Endothelial cell of umbilical vein (primary cell): ENCODE measurements at regions not wholly inside any gene's neighbourhood (a gene's known extent, or its start where the extent isn't known, plus 50 kb on each side); places are given as distances from the start of the nearest gene placed in this dataset.

Source experiments
- BruUV-seq: library from RNA; stranded (reverse); fragments of 400-500 nt; replicated peaks from 2 replicates; lab custom pipeline; 2021; lab: Mats Ljungman, UMichigan
- CTCF ChIA-PET: fragments of 300-600, 350-600 bp; sonication (Branson Sonifier 250); formaldehyde crosslinking; loops from one replicate; lab custom pipeline; 2021; ENCODE audit warnings: antibody characterized with exemption, inconsistent platforms; lab: Charles Lee
- POLR2A ChIA-PET: fragments of 300-600, 350-600 bp; sonication (Branson Sonifier 250); formaldehyde crosslinking; loops from one replicate; lab custom pipeline; 2021; ENCODE audit warnings: antibody characterized with exemption, inconsistent platforms; lab: Charles Lee
- DNase-seq: peaks from one replicate; pipeline ENCODE4 v3.0.0-alpha.2; 2011; ENCODE audit warnings: low read depth, low spot score
- FAIRE-seq: peaks from 2 replicates; lab custom pipeline; 2011; peaks lifted over from hg19 to GRCh38; lab: Jason Lieb, UNC
- H2AFZ ChIP-seq: 2 replicates; pipeline ENCODE4 v1.6.0; 2012; ENCODE audit warnings: low read depth, low read length, control low read depth, inconsistent platforms
- H3K27ac ChIP-seq: 2 replicates; pipeline ENCODE4 v1.5.1; 2011; ENCODE audit warnings: low read depth, mild to moderate bottlenecking, control low read depth, low read length, moderate library complexity; ENCODE audit not compliant: insufficient read depth
- H3K27me3 ChIP-seq, 2 experiments: 2 replicates each; pipeline versions ENCODE4 v1.6.0 to v1.6.1; 2011; ENCODE audit warnings: low read length in 2 of 2, mixed read lengths in 1 of 2; ENCODE audit not compliant: control insufficient read depth in 2 of 2, insufficient read depth in 2 of 2
- H3K36me3 ChIP-seq, 2 experiments: 2 replicates in 1 of 2; 3 replicates in 1 of 2; pipeline ENCODE4 v1.5.1; 2011; ENCODE audit warnings: low read length in 2 of 2, mild to moderate bottlenecking in 1 of 2, moderate library complexity in 1 of 2; ENCODE audit not compliant: control insufficient read depth in 2 of 2, insufficient read depth in 2 of 2; ENCODE audit errors: extremely low read depth in 1 of 2
- H3K4me1 ChIP-seq: 3 replicates; pipeline ENCODE4 v1.5.1; 2011; ENCODE audit warnings: mild to moderate bottlenecking, low read length; ENCODE audit not compliant: control insufficient read depth, insufficient read depth; ENCODE audit errors: extremely low read depth
- H3K4me2 ChIP-seq: 2 replicates; pipeline ENCODE4 v1.6.1; 2011; ENCODE audit warnings: low read length, control low read depth, mixed read lengths; ENCODE audit not compliant: insufficient read depth
- H3K4me3 ChIP-seq, 3 experiments: fragments of 200-600 bp in 1 of 3; sonication (generic), shearing (Covaris generic) in 1 of 3; replicated peaks in 1 of 3; 2 replicates each; pipeline ENCODE4 v1.5.1; 2011 to 2016; ENCODE audit warnings: control low read depth in 3 of 3, low read length in 3 of 3, mild to moderate bottlenecking in 2 of 3, inconsistent platforms in 1 of 3, low read depth in 1 of 3, moderate library complexity in 1 of 3; ENCODE audit not compliant: insufficient read depth in 1 of 3
- H3K79me2 ChIP-seq: 2 replicates; pipeline ENCODE4 v1.6.0; 2012; ENCODE audit warnings: low read length, inconsistent platforms; ENCODE audit not compliant: control insufficient read depth, insufficient read depth
- H3K9ac ChIP-seq: replicated peaks from 2 replicates; pipeline ENCODE3; 2011; ENCODE audit warnings: low read length, control low read depth; ENCODE audit not compliant: insufficient read depth; ENCODE audit errors: extremely low read depth
- H3K9me1 ChIP-seq: replicated peaks from 3 replicates; pipeline ENCODE4 v1.6.0; 2011; ENCODE audit warnings: mild to moderate bottlenecking, low read length; ENCODE audit not compliant: control insufficient read depth, insufficient read depth; ENCODE audit errors: extremely low read depth
- H3K9me3 ChIP-seq: replicated peaks from 2 replicates; pipeline ENCODE4 v1.5.1; 2012; ENCODE audit warnings: low read length, inconsistent platforms; ENCODE audit not compliant: control insufficient read depth, insufficient read depth
- H4K20me1 ChIP-seq: replicated peaks from 2 replicates; pipeline ENCODE3; 2011; ENCODE audit warnings: mild to moderate bottlenecking, low read length; ENCODE audit not compliant: control insufficient read depth, insufficient read depth; ENCODE audit errors: extremely low read depth
- CTCF ChIP-seq, 2 donors: IDR thresholded peaks; 1 replicate in 1 of 2; 2 replicates in 1 of 2; pipeline ENCODE4 v1.5.1; 2011; ENCODE audit warnings: low read length in 2 of 2, mild to moderate bottlenecking in 2 of 2, moderate library complexity in 2 of 2, control low read depth in 1 of 2, inconsistent platforms in 1 of 2, low read depth in 1 of 2; ENCODE audit not compliant: insufficient read depth in 1 of 2; ENCODE audit errors: extremely low read depth in 1 of 2
- EZH2 ChIP-seq: IDR thresholded peaks from 2 replicates; pipeline ENCODE4 v1.6.1; 2012; ENCODE audit warnings: borderline replicate concordance, low read depth, mild to moderate bottlenecking, moderate library complexity, low read length, inconsistent platforms; ENCODE audit not compliant: severe bottlenecking
- FOS ChIP-seq: IDR thresholded peaks from 2 replicates; pipeline ENCODE4 v1.6.1; 2011; ENCODE audit warnings: mild to moderate bottlenecking, low read length, moderate library complexity, borderline replicate concordance; ENCODE audit not compliant: insufficient read depth
- GATA2 ChIP-seq: IDR thresholded peaks from 2 replicates; pipeline ENCODE4 v1.7.0; 2011; ENCODE audit warnings: low read depth, mild to moderate bottlenecking, moderate library complexity, mixed read lengths, low read length; ENCODE audit not compliant: insufficient read length, insufficient read depth
- JUN ChIP-seq: IDR thresholded peaks from 2 replicates; pipeline ENCODE4 v1.6.1; 2011; ENCODE audit warnings: borderline replicate concordance, low read depth; ENCODE audit not compliant: insufficient read length, insufficient read depth
- MAX ChIP-seq: IDR thresholded peaks from 2 replicates; pipeline ENCODE4 v1.6.1; 2011; ENCODE audit not compliant: insufficient read depth, insufficient read length
- MYC ChIP-seq: IDR thresholded peaks from one replicate; pipeline ENCODE4 v1.6.1; 2011; ENCODE audit warnings: mild to moderate bottlenecking, low read depth, low read length
- POLR2A ChIP-seq: IDR thresholded peaks from 2 replicates; pipeline ENCODE4 v1.6.1; 2012; ENCODE audit warnings: low read depth, mild to moderate bottlenecking, control low read depth, low read length
- POLR2AphosphoS5 ChIP-seq: IDR thresholded peaks from 2 replicates; pipeline ENCODE4 v1.6.1; 2012; ENCODE audit warnings: low read depth, mild to moderate bottlenecking, control low read depth, low read length, moderate library complexity; ENCODE audit not compliant: insufficient read depth
- dilution Hi-C: fragments of 300-500 bp; cut with MboI; formaldehyde crosslinking; loops from one replicate; pipeline ENCODE4 v1.15.0; 2019; ENCODE audit warnings: low sequenced_read_pairs; ENCODE audit not compliant: extremely low pct_ligation_motif_present
- intact Hi-C: fragments of 100-400 bp; cut with micrococcal nuclease; formaldehyde crosslinking; loops from one replicate; pipeline ENCODE4 v1.10.0; 2022

GRCh38 chr2:21306235-21306634 is 182.5 kb downstream of the TDRD15 start:
- no peak overlapping the region for H2AFZ ChIP-seq
- H3K36me3 ChIP-seq: no peaks in the 10 kb centered on the region
- FAIRE-seq (no peak), DNase-seq (no peak)
- TF ChIP-seq FOS (no peak), MYC (no peak), EZH2 (no peak), POLR2A (no peak), POLR2AphosphoS5 (no peak), GATA2 (no peak), CTCF (IDR thresholded peaks at IDR 0.05; ENCODE audit: extremely low read depth in 1 of 2, insufficient read depth in 1 of 2, low read depth in 1 of 2, low read length in 2 of 2) (no peak), JUN (no peak), MAX (no peak)
- no peaks in the 10 kb centered on the region for H3K9me3 ChIP-seq
- no peaks in the 10 kb centered on the region for H4K20me1 ChIP-seq
- H3K27ac ChIP-seq: no peak overlapping the region
- no peaks in the 10 kb centered on the region for H3K79me2 ChIP-seq
- no peak overlapping the region for H3K4me2 ChIP-seq
- BruUV-seq: no TSS peak
- intact Hi-C loops: no loop called here
- POLR2A ChIA-PET: no interaction called here
- no peaks in the 10 kb centered on the region for H3K27me3 ChIP-seq
- H3K4me1 ChIP-seq: no peaks in the 10 kb centered on the region
- dilution Hi-C loops: no loop called here
- CTCF ChIA-PET: no interaction called here
- no peak overlapping the region for H3K9ac ChIP-seq
- no peak overlapping the region for H3K4me3 ChIP-seq
- H3K9me1 ChIP-seq: no peaks in the 10 kb centered on the region
